ENCODE measurements at regions not wholly inside any gene's neighbourhood (a gene's known extent, or its start where the extent isn't known, plus 50 kb on each side); places are given as distances from the start of the nearest gene placed in this dataset.

- no peak for DNase-seq (ENCODE audit: low spot score)
Observed at GRCh38 chr4:17293901-17294300, 218.0 kb downstream of the QDPR start.

DNA sequence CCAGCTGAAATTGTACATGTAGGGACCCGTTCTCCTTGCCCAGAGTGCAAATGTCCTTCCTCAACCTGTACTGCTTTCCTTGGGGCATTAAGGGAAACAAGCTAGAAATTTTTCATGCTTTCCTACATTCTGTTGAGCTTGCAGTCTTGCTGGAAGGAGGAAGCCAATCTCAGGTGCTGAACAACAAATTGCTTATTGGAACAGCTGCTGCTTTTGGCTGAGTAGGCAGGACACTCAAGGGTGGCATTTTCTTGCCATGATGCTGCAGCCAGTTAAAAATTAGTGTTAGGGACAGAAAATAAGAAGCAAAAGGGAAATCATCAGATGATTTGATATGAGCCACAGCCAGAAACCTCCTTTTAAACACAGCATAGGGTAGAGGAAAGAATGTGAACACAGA, 223.7 kb downstream of the QDPR start:
- no peak for DNase-seq (ENCODE audit: low spot score)

GRCh38 chr4:17286752-17287460, 225.0 kb downstream of the QDPR start:
- DNase-seq (ENCODE audit: low spot score), result no peak

- no peak for DNase-seq (ENCODE audit: low spot score)
Observed at GRCh38 chr4:17285747-17286146, 226.1 kb downstream of the QDPR start.

DNA sequence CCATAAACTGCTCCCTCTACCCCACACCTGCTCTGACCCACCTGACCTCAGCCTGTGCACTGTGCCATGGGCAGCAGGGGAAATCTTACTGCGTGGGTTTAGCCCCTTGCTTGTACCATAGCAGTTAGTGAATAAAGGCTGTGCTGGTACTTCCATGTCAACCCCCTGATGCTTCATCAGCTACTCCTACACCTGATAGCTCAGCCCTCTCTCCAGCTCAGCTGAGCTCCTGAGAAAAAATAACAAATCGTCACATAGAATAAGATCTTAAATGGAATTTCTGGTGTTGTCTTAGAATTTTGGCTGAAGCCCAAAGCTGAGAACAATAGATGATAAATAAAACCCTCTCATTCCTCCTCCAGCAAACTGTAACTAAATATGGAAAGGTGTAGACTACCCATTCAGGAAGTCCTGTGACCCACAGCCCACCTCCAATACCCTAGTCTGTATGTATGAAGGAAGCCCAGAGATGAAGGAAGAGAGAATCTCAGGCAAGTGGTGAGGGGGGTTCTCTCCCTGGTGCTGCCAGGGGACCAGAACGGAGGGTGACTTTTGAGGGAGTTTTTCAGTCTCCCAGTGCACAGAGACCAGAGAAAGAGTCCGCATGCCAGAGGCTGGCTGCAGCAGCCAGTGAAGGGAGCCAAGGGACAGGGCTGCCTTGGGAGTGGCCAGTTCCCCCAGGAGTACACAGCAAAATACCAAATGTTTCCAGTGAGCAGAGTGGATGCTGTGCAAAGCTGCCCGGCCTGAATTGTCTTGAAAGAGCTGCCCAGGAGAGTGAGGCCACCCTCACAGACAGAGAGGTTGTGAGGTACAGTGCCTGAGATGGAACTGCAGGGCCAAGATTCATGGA, 227.3 kb downstream of the QDPR start:
- DNase-seq (ENCODE audit: low spot score), result peak; percentile 28

GRCh38 chr4:17283832-17284231, 228.1 kb downstream of the QDPR start:
- DNase-seq (ENCODE audit: low spot score), result no peak

GRCh38 chr4:17283251-17283650, 228.6 kb downstream of the QDPR start:
- no peak for DNase-seq (ENCODE audit: low spot score)

- no peak for DNase-seq (ENCODE audit: low spot score)
Observed at GRCh38 chr4:17280261-17281018, 231.4 kb downstream of the QDPR start.

- DNase-seq (ENCODE audit: low spot score), result peak; percentile 86
Observed at GRCh38 chr4:17276776-17277175, 235.1 kb downstream of the QDPR start.

- DNase-seq (ENCODE audit: low spot score), result no peak
Observed at GRCh38 chr4:17275836-17276235, 236.1 kb downstream of the QDPR start.

DNA sequence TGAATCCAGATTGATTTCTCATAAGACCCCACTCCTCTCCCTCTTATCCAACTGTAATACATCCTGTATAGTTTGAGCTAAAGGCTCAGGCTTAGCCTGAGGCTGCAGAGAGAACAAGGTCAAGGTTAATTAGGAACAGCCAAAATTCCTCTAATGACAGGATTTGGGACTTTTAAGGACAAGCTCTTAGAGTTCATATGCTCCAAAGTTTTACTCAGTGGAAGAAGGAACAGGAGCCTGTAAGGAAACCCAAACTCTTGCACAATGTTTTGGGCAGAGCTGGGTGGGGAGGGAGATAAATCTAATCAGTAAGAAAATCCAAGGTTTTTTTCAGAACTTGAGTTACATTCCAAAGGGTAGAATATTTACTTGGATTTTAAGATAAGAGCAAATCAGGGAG, 238.8 kb downstream of the QDPR start:
- DNase-seq (ENCODE audit: low spot score), result peak; percentile 38

- no peak for DNase-seq (ENCODE audit: low spot score)
Observed at GRCh38 chr4:17272154-17272553, 239.7 kb downstream of the QDPR start.

GRCh38 chr4:17265653-17266052, 246.2 kb downstream of the QDPR start:
- DNase-seq (ENCODE audit: low spot score), result no peak

DNA sequence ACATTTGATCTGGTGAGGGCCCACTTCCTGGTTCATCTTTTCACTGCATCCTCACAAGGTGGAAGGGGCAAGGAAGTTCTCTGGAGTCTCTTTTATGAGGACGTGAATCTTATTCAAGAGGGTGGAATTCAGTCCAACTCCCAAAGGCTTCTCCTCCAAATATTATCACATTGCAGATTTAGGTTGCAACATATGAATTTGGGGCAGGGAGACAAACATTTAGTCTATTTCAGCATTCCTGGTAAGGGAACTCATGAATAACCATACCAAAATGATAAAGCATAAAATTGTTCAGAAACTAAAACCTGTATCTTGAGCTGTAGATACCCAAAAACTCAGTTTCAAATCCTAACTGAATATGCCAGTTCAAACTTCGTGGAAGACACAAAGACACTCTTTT, 246.8 kb downstream of the QDPR start:
- DNase-seq (ENCODE audit: low spot score), result no peak

GRCh38 chr4:17260166-17260907, 251.6 kb downstream of the QDPR start:
- DNase-seq (ENCODE audit: low spot score), result no peak

- DNase-seq (ENCODE audit: low spot score), result no peak
Observed at GRCh38 chr4:17258106-17258505, 253.8 kb downstream of the QDPR start.

DNA sequence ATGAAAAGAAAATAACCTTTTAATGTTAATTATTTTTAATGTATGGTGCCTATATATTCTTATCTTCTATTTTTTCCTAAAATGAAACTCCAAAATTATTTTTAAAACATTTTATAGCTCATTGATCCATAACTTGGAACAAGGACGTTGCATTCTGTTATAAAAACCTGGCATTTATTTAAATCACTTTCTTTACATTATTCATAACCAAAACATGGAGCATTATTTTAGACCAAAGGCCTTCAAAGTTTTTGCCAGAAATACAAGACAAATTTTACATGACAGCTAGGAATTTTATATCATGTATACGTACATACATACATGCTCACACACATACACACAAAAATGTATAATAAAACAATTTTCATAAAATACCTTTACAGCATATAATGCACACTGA, 259.8 kb downstream of the QDPR start:
- DNase-seq (ENCODE audit: low spot score), result no peak

GRCh38 chr4:17251101-17251500, 260.8 kb downstream of the QDPR start:
- DNase-seq (ENCODE audit: low spot score), result no peak

DNA sequence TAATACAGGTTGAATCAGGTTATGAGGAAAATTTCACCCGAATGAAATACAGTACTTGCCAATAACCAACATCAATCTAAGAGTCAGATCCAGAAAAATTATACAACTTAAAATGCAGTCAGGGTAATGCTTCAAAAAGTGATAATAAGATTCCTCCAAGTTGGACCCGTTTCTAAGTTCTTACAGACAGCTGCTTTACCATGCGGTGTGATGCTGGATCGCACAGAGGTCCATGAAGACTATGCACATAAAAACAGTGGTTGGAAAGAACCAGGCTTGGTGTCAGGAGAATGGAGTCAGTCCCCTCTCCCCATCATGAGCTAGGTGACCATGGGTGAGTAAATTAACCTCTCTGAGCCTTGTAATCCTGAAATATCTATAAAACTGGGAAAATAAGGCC, 261.3 kb downstream of the QDPR start:
- no peak for DNase-seq (ENCODE audit: low spot score)

- DNase-seq (ENCODE audit: low spot score), result no peak
Observed at GRCh38 chr4:17246656-17247055, 265.2 kb downstream of the QDPR start.

DNA sequence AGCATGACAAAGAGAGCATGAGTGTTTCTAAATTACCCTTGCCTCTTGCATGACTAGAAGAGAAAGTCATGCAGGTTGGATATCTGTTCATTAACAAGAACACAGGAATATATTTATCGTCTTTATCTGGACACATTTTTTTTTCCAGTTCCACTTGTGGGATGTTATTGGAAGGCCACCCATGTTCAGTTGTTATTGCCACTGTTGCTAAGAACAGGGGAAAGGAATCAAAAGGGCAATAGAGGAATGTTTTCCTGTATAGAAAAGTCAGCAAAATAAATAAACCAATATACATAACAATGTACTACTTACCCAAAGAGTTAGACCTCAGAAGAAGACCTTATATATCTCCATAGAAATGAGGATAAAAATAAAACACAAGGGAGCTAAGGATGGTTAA, 270.1 kb downstream of the QDPR start:
- no peak for DNase-seq (ENCODE audit: low spot score)

DNA sequence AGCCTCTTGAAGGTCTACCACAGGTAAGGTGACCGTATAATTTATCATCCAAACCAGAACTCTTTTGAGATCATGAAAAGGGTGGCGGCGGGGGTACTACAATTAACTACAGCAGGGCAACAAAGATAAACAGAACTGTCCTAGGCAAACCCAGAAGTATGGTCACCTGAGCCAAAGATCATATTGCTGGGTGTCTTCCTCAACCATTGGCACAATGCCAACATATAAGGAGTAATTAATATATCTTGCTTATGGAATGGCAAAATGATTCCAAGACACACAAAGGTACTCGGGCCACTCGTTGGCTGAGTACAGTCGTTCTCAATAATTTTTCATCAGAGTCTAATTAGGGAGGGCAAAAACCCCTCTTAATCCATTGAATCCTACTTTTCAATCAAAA, 273.3 kb downstream of the QDPR start:
- no peak for DNase-seq (ENCODE audit: low spot score)

Data from GM03348 (cell line).